ENCODE measurements at regions not wholly inside any gene's neighbourhood (a gene's known extent, or its start where the extent isn't known, plus 50 kb on each side); places are given as distances from the start of the nearest gene placed in this dataset.
A peak's percentile ranks its signal among the peaks of the same experiment; 100 is the strongest.

DNA sequence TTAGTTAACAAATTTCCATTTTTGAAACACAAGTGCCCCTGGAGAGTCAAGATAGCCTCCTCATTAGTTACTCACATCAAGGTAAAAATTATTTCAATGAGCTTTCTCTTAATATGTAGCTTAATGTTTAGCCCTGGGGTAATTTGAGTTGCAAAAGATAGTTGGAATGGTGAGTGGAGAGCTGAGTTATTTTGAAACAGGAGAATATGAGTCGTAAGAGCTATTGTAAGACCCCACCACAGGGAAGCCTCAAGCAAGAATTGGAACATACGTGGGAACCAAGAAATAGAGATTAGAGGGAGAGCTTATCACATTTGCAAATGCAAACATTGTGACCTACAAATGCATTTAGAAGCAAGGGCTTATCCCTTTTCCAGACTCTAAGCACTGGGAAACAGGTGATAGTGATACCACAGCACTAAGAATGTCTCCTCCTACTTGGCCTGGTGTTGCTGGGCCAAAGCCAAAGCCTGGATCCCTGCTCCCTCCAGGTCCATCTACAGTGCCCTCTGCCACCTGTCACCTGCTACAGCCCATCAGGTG lies 635.1 kb downstream of the PTPRC start:
- in situ Hi-C loops (cut with HindIII; ENCODE audit: low sequenced_read_pairs): no loop called here
- TF ChIP-seq, protein P1, sequence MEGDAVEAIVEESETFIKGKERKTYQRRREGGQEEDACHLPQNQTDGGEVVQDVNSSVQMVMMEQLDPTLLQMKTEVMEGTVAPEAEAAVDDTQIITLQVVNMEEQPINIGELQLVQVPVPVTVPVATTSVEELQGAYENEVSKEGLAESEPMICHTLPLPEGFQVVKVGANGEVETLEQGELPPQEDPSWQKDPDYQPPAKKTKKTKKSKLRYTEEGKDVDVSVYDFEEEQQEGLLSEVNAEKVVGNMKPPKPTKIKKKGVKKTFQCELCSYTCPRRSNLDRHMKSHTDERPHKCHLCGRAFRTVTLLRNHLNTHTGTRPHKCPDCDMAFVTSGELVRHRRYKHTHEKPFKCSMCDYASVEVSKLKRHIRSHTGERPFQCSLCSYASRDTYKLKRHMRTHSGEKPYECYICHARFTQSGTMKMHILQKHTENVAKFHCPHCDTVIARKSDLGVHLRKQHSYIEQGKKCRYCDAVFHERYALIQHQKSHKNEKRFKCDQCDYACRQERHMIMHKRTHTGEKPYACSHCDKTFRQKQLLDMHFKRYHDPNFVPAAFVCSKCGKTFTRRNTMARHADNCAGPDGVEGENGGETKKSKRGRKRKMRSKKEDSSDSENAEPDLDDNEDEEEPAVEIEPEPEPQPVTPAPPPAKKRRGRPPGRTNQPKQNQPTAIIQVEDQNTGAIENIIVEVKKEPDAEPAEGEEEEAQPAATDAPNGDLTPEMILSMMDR (IDR thresholded peaks at IDR 0.05; ENCODE audit: low read depth, low read length, missing control alignments): no peak
- H3K4me3 ChIP-seq (ENCODE audit: low read depth, low read length): no peak overlapping the region
- no peak for DNase-seq (ENCODE audit: low read depth)

- TF ChIP-seq, protein P1 (IDR thresholded peaks at IDR 0.05; ENCODE audit: low read depth, low read length, missing control alignments): no peak
- DNase-seq (ENCODE audit: low read depth): no peak
- no peak overlapping the region for H3K4me3 ChIP-seq (ENCODE audit: low read depth, low read length)
- in situ Hi-C loops (cut with HindIII; ENCODE audit: low sequenced_read_pairs): no loop called here
Observed at GRCh38 chr1:199279067-199279466, 640.2 kb downstream of the PTPRC start.

- no peak overlapping the region for H3K4me3 ChIP-seq (ENCODE audit: low read depth, low read length)
- DNase-seq (ENCODE audit: low read depth): no peak
- in situ Hi-C loops (cut with HindIII; ENCODE audit: low sequenced_read_pairs): no loop called here
- TF ChIP-seq, protein P1 (IDR thresholded peaks at IDR 0.05; ENCODE audit: low read depth, low read length, missing control alignments): no peak
Observed at GRCh38 chr1:199279872-199280645, 641.2 kb downstream of the PTPRC start.

GRCh38 chr1:199282751-199283305 lies 644.0 kb downstream of the PTPRC start:
- in situ Hi-C loops (cut with HindIII; ENCODE audit: low sequenced_read_pairs): no loop called here
- TF ChIP-seq, protein P1 (IDR thresholded peaks at IDR 0.05; ENCODE audit: low read depth, low read length, missing control alignments): no peak
- peak; percentile 37 for DNase-seq (ENCODE audit: low read depth)

DNA sequence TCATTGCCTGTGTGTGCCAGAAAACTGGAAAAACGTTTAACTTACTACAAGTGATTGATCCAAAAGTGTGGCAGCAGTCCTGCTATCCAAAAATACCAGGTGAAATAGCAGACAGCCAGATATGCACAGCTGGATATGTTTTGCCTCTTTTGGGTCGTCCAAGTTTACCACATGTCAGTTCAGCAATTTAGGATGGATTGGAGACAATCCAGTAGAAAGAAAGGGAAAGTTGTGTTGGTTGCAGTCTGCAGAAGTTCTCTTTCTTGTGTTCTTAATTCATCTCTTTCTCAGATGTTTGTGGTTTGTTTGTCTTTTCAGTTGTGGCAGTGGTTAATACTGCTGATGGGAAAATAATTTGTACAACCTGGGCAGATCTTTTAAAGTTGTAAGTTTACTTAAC lies 645.0 kb downstream of the PTPRC start:
- H3K4me3 ChIP-seq (ENCODE audit: low read depth, low read length): no peak overlapping the region
- peak; percentile 72 for DNase-seq (ENCODE audit: low read depth)
- TF ChIP-seq, protein P1 (IDR thresholded peaks at IDR 0.05; ENCODE audit: low read depth, low read length, missing control alignments): no peak
- in situ Hi-C loops (cut with HindIII; ENCODE audit: low sequenced_read_pairs): no loop called here

More at GRCh38 chr1:199282751-199283305, 644.0 kb downstream of the PTPRC start:
- H3K4me3 ChIP-seq (ENCODE audit: low read depth, low read length): no peak overlapping the region

DNA sequence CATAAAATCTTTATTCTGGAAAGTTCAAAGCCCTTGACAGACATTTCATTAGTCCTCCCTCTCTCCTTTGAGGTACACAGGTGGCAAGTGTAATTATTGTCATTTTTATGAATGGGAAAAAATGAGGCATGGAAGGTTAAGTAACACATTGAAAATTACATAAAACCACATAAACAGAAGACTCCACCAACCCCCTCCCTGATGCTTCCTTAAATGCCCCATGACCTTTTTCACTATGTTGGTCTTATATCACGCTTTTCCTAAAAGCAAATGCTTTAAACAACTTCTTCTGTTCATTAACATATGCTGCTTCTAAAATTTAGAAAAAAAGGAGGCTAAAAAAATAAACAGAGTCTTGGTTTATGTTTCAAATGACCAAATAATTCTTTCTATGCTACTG lies 648.4 kb downstream of the PTPRC start:
- no peak for DNase-seq (ENCODE audit: low read depth)
- TF ChIP-seq, protein P1 (IDR thresholded peaks at IDR 0.05; ENCODE audit: low read depth, low read length, missing control alignments): no peak
- in situ Hi-C loops (cut with HindIII; ENCODE audit: low sequenced_read_pairs): no loop called here
- no peak overlapping the region for H3K4me3 ChIP-seq (ENCODE audit: low read depth, low read length)
